Suprapubic skin (tissue), 4 donors: ENCODE measurements at regions not wholly inside any gene's neighbourhood (a gene's known extent, or its start where the extent isn't known, plus 50 kb on each side); places are given as distances from the start of the nearest gene placed in this dataset.

ENCODE experiments used
- DNase-seq, 2 donors: peaks; one replicate each; pipeline ENCODE4 v3.0.0-alpha.2; 2019; ENCODE audit warnings: low spot score in 2 of 2
- H3K27ac ChIP-seq: fragments of 200-600 bp; sonication (generic); one replicate; pipeline ENCODE4 v1.5.1; 2019
- H3K27me3 ChIP-seq: fragments of 200-600 bp; sonication (generic); one replicate; pipeline ENCODE4 v1.5.1; 2019
- H3K36me3 ChIP-seq: fragments of 200-600 bp; sonication (generic); one replicate; pipeline ENCODE4 v1.5.1; 2019
- H3K4me1 ChIP-seq: fragments of 200-600 bp; sonication (generic); one replicate; pipeline ENCODE4 v1.5.1; 2019
- H3K4me3 ChIP-seq: fragments of 200-600 bp; sonication (generic); one replicate; pipeline ENCODE4 v1.5.1; 2019; ENCODE audit warnings: mild to moderate bottlenecking
- H3K9me3 ChIP-seq: fragments of 200-600 bp; sonication (generic); one replicate; pipeline ENCODE4 v1.5.1; 2019
- EP300 ChIP-seq: sonication (generic); formaldehyde crosslinking; IDR thresholded peaks from one replicate; pipeline ENCODE4 v1.6.1; 2017; ENCODE audit warnings: antibody characterized with exemption
- POLR2A ChIP-seq, 2 donors: fragments of 450-650 bp; IDR thresholded peaks; one replicate each; pipeline ENCODE4 v1.6.1; 2017; ENCODE audit warnings: antibody characterized with exemption in 2 of 2, mild to moderate bottlenecking in 2 of 2, moderate library complexity in 2 of 2
- POLR2AphosphoS5 ChIP-seq, 3 donors: sonication (generic); formaldehyde crosslinking; IDR thresholded peaks; one replicate each; pipeline ENCODE4 v1.6.1; 2017; ENCODE audit warnings: antibody characterized with exemption in 3 of 3
- WGBS: methylation state at CpG from one replicate; pipeline ENCODE4 v1.1.5; 2018; 5-methylcytosine and 5-hydroxymethylcytosine counted together
- TF ChIP-seq, protein P1 (sequence below), 2 donors: fragments of 200-600 bp in 1 of 2; fragments of 450-650 bp in 1 of 2; sonication (generic) in 1 of 2; IDR thresholded peaks; one replicate each; pipeline ENCODE4 v1.5.1; 2016 to 2019; ENCODE audit warnings: antibody characterized with exemption in 2 of 2, mild to moderate bottlenecking in 1 of 2, moderate library complexity in 1 of 2

DNA sequence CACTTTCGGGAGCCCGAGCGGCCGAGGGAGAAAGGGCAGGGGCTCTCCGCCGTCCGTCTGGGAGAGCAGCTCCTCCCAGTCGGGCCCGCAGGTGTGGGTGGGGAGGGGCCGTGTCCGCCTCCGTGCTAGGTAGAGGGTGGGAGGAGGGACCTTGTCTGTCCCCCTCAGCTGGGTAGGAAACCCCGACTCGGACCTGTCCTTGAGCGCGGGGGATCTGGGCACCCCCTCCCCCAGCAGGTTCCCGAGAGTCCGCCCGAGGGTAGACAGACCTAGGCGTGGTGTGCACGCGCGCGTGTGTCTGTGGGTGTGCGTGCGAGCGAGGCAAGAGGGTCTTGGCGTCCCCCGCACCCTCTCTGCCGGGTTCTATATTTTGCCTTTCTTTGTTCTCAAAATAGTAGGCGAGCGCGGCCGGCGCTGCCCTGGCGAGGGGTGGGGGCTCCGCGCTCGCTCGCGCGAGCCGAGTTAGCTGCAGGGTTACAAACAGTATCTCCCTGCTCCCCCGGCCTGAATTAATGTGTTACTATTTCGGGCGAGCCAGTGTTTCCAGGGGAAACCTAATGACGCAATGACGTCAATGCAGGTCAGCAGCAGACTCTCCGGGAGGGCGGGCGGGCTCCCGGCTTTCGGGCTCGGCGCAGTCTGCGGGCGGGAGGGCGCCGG, 73.9 kb upstream of the LEP start:
- Histone ChIP-seq H3K27me3 (peaks cover 89% of the 10 kb centered on the region), H3K4me3 (peak overlapping the region; percentile 51), H3K4me1 (peaks cover 24% of the 10 kb centered on the region), H3K36me3 (no peaks in the 10 kb centered on the region), H3K27ac (no peak overlapping the region), H3K9me3 (no peaks in the 10 kb centered on the region)
- 2% methylated on average over 13 of the region's 59 CpGs for WGBS
- TF ChIP-seq EP300 (no peak), POLR2AphosphoS5 (IDR thresholded peaks at IDR 0.05) (no peak), POLR2A (IDR thresholded peaks at IDR 0.05) (no peak)
- TF ChIP-seq, protein P1, sequence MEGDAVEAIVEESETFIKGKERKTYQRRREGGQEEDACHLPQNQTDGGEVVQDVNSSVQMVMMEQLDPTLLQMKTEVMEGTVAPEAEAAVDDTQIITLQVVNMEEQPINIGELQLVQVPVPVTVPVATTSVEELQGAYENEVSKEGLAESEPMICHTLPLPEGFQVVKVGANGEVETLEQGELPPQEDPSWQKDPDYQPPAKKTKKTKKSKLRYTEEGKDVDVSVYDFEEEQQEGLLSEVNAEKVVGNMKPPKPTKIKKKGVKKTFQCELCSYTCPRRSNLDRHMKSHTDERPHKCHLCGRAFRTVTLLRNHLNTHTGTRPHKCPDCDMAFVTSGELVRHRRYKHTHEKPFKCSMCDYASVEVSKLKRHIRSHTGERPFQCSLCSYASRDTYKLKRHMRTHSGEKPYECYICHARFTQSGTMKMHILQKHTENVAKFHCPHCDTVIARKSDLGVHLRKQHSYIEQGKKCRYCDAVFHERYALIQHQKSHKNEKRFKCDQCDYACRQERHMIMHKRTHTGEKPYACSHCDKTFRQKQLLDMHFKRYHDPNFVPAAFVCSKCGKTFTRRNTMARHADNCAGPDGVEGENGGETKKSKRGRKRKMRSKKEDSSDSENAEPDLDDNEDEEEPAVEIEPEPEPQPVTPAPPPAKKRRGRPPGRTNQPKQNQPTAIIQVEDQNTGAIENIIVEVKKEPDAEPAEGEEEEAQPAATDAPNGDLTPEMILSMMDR (IDR thresholded peaks at IDR 0.05) = no peak
- no peak for DNase-seq

DNA sequence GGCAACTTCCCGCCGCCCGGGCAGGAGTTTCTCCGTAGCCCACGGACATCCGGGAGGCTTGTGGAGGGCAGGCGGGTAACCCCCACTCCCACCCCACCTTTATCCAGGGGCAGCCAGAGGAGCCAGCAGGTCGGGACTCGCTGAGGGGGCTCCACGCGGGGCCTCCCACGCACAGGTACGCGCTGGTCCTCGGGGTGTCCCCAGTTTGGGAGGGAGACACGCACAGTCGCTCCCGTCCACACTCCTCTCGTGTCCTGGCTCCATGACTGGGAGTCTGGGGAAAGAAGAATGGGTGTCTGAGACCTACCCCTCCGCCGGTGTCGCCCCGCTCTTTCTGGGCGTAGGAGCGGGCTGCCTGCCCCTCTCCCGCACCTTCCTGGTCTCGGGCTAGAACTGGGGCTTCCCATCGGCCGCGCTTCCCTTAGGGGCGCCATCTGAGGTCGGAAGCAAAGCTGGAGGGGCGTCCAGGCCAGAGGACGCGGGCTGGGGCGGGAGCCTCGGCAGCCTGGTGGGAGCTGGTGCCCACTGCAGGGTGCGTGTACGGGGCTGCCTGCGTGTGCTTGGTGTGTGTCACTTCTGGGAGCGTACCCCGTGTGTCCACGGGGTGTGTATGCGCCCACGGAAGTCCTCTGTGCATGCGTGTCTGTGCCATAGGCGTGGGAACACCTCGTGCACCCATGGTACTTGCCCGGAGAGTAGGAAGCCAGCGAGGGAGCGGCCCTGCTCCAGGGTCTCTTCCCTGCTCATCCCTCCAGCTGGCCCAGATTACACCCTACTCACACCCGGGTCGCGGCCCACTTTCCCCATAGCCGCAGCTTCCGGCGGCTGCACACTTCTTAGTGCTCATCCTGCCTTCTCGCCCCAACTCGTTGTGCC, 73.0 kb upstream of the LEP start:
- Histone ChIP-seq H3K4me3 (peak overlapping the region; percentile 51), H3K27ac (no peak overlapping the region), H3K27me3 (peaks cover 86% of the 10 kb centered on the region), H3K36me3 (no peaks in the 10 kb centered on the region), H3K4me1 (peaks cover 24% of the 10 kb centered on the region), H3K9me3 (no peaks in the 10 kb centered on the region)
- WGBS = 16% methylated on average over 24 of the region's 59 CpGs
- no peak for TF ChIP-seq EP300
- no peak for TF ChIP-seq POLR2A (IDR thresholded peaks at IDR 0.05)
- no peak for TF ChIP-seq POLR2AphosphoS5 (IDR thresholded peaks at IDR 0.05)
- TF ChIP-seq, protein P1 (IDR thresholded peaks at IDR 0.05) = no peak
- peak in 1 of 2 donors; percentile 76 for DNase-seq

DNA sequence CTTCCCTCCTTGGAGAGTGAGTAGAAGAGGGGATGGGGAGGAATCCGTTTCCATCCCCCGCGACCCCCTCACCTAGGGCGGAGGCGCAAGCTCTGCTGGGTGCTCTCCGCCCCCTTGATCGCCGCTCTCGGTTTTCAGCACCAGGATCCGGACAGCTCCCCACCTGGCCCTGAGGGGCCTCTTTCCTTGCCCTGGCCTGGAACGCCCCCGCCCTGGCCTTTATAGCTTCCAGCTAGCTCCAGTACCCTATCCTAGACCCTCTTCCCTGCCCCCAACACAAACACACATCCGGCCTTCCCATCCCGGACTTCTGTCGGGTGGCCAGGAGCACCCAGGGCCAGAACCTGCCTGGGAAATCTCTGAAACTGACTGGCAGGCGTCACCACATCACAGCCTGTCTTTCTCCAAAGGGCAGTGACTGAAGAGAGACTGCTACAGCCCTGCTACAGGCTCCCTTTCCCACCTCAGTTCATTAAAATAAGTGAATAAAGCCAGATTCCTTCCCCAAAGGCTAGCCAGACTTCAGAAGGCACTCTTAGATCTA, 72.3 kb upstream of the LEP start:
- H3K4me3 ChIP-seq = no peak overlapping the region
- peaks cover 24% of the 10 kb centered on the region for H3K4me1 ChIP-seq
- no peaks in the 10 kb centered on the region for H3K9me3 ChIP-seq
- H3K27ac ChIP-seq = no peak overlapping the region
- H3K27me3 ChIP-seq = peaks cover 85% of the 10 kb centered on the region
- no peaks in the 10 kb centered on the region for H3K36me3 ChIP-seq
- no peak for TF ChIP-seq POLR2AphosphoS5 (IDR thresholded peaks at IDR 0.05)
- TF ChIP-seq, protein P1 (IDR thresholded peaks at IDR 0.05) = no peak
- TF ChIP-seq EP300 = no peak
- TF ChIP-seq POLR2A (IDR thresholded peaks at IDR 0.05) = no peak
- 10% methylated on average over 15 of the region's 16 CpGs for WGBS
- peak in 1 of 2 donors; percentile 47 for DNase-seq

DNA sequence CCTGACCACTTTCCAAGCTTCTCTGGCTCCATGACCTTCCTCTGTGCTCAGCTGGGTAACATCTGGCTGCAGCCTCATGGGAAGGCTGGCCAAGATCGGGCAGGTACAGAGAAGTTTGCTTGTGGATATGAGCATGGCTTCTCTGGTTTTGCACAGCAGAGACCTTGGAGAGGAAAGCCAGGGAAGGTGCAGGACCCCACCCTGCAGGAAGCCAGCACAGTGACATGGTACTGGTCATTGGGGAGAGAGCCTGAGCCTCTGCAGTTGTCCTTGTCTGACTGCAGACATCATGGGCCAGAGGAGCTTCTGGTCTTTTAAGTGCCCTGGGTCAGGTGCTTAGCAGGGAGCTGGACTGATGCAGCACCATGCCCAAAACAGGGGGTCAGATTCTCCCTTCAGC, 70.6 kb upstream of the LEP start:
- peaks cover 75% of the 10 kb centered on the region for H3K27me3 ChIP-seq

More for the DNA sequence above, 70.6 kb upstream of the LEP start:
- Histone ChIP-seq H3K9me3 (no peaks in the 10 kb centered on the region), H3K27ac (no peak overlapping the region), H3K4me1 (peaks cover 24% of the 10 kb centered on the region), H3K4me3 (no peak overlapping the region), H3K36me3 (no peaks in the 10 kb centered on the region)
- DNase-seq = no peak
- TF ChIP-seq, protein P1 (IDR thresholded peaks at IDR 0.05) = no peak
- no peak for TF ChIP-seq POLR2A (IDR thresholded peaks at IDR 0.05)
- no peak for TF ChIP-seq POLR2AphosphoS5 (IDR thresholded peaks at IDR 0.05)
- TF ChIP-seq EP300 = no peak
- 25% methylated on average over 1 of the region's 1 CpG for WGBS
